SU-DHL-6 (cell line): ENCODE measurements at regions not wholly inside any gene's neighbourhood (a gene's known extent, or its start where the extent isn't known, plus 50 kb on each side); places are given as distances from the start of the nearest gene placed in this dataset.

Source experiments
- EZH2phosphoT487 ChIP-seq: fragments of 200-600 bp; sonication (generic), shearing (Covaris generic); conservative IDR thresholded peaks from 2 replicates; pipeline ENCODE4 v1.6.1; 2018; ENCODE audit warnings: mild to moderate bottlenecking, antibody characterized with exemption, low read length, moderate library complexity, mixed read lengths
- TF ChIP-seq, protein P1 (sequence below): fragments of 200-600 bp; sonication (generic); IDR thresholded peaks from one replicate; pipeline ENCODE4 v1.5.1; 2017; ENCODE audit warnings: antibody characterized with exemption, mild to moderate bottlenecking, low read length, moderate library complexity; ENCODE audit not compliant: insufficient read depth, poor library complexity, severe bottlenecking

DNA sequence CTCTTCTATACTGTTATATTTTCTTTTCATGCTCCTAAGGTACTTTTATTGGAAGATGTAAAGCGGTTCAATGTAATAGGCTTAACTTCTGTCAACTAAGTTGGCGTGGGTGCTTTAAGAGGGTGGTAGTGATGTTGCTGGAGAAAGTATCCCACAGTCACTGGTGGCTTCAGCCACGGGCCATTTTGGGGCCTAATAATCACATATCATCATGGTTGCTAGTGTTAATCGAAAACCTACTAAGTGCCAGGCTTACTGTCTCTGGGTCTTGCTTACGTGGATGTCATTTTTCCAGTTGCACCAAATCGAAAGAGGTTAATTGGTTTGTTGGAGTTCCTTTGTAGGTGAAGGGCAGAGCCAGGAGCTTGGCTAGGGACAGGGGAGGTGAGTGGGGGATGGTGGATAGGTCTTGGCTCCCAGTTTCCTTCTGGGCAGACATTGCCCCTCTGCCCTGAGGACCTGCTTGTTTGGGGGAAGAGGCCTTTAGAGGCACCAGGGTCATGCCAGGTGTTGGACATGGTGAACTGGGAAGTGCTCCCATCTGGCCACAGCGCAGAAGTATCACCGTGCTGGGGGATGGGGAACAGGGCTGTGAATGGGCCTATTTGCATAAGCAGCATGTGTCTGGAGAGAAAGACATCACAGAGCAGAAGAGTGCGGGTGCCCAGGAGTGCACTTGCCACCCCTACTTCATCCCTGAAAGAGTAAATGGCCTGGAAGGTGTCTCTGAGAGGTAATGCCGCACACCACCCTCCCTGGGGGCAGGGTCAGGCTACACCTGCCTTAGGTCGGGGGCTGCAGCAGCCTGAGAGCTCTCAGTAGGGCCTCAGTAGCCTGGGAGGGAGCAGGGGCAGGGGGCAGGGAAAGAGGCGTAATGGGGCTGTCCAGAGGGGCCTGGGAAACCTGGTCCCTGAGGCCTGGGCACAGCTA lies 62.4 kb upstream of the POLG start:
- TF ChIP-seq, protein P1, sequence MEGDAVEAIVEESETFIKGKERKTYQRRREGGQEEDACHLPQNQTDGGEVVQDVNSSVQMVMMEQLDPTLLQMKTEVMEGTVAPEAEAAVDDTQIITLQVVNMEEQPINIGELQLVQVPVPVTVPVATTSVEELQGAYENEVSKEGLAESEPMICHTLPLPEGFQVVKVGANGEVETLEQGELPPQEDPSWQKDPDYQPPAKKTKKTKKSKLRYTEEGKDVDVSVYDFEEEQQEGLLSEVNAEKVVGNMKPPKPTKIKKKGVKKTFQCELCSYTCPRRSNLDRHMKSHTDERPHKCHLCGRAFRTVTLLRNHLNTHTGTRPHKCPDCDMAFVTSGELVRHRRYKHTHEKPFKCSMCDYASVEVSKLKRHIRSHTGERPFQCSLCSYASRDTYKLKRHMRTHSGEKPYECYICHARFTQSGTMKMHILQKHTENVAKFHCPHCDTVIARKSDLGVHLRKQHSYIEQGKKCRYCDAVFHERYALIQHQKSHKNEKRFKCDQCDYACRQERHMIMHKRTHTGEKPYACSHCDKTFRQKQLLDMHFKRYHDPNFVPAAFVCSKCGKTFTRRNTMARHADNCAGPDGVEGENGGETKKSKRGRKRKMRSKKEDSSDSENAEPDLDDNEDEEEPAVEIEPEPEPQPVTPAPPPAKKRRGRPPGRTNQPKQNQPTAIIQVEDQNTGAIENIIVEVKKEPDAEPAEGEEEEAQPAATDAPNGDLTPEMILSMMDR, result no peak
- TF ChIP-seq EZH2phosphoT487, result no peak
